Neural cell (in vitro differentiated cells): ENCODE measurements at regions not wholly inside any gene's neighbourhood (a gene's known extent, or its start where the extent isn't known, plus 50 kb on each side); places are given as distances from the start of the nearest gene placed in this dataset.

ENCODE experiments used
- EP300 ChIP-seq: fragments of 450-650 bp; conservative IDR thresholded peaks from 2 replicates; pipeline ENCODE4 v1.6.1; 2014; ENCODE audit warnings: antibody characterized with exemption, mild to moderate bottlenecking, moderate library complexity; ENCODE audit not compliant: poor library complexity, severe bottlenecking
- EZH2 ChIP-seq: fragments of 200-600, 300-800 bp; shearing (Covaris generic), sonication (generic); IDR thresholded peaks from 2 replicates; pipeline ENCODE4 v1.6.1; 2014; ENCODE audit warnings: antibody characterized with exemption, low read length, borderline replicate concordance, mild to moderate bottlenecking; ENCODE audit not compliant: insufficient read depth, poor library complexity, severe bottlenecking
- TF ChIP-seq, protein P1 (sequence below): fragments of 450-650 bp; IDR thresholded peaks from 2 replicates; pipeline ENCODE4 v1.5.1; 2014; ENCODE audit warnings: antibody characterized with exemption, mild to moderate bottlenecking, moderate library complexity; ENCODE audit not compliant: poor library complexity, severe bottlenecking
- TF ChIP-seq, protein P2 (sequence below): IDR thresholded peaks from 2 replicates; pipeline ENCODE4 v1.6.1; 2012; ENCODE audit warnings: borderline replicate concordance

DNA sequence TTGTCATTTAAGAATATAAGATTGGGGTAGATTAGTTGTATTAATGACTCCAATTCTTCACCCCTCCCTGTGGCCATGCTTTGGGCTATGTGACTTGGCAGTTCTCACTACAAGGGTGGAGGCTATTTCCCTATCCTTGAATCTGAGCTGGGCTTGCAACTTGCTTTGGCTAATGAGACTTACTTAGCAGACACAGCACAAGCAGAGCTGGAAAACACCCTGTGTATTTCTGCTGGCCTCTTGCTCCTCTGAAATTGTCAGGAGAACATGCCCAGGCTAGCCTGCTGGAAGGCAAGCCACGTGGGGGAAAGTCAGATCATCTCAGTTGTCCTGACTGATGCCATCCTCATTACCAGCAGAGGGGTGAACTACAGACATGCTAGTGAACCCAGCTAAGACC is 126.5 kb upstream of the HDGFL1 start:
- TF ChIP-seq, protein P1, sequence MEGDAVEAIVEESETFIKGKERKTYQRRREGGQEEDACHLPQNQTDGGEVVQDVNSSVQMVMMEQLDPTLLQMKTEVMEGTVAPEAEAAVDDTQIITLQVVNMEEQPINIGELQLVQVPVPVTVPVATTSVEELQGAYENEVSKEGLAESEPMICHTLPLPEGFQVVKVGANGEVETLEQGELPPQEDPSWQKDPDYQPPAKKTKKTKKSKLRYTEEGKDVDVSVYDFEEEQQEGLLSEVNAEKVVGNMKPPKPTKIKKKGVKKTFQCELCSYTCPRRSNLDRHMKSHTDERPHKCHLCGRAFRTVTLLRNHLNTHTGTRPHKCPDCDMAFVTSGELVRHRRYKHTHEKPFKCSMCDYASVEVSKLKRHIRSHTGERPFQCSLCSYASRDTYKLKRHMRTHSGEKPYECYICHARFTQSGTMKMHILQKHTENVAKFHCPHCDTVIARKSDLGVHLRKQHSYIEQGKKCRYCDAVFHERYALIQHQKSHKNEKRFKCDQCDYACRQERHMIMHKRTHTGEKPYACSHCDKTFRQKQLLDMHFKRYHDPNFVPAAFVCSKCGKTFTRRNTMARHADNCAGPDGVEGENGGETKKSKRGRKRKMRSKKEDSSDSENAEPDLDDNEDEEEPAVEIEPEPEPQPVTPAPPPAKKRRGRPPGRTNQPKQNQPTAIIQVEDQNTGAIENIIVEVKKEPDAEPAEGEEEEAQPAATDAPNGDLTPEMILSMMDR, result no peak
- no peak for TF ChIP-seq EP300
- TF ChIP-seq, protein P2, sequence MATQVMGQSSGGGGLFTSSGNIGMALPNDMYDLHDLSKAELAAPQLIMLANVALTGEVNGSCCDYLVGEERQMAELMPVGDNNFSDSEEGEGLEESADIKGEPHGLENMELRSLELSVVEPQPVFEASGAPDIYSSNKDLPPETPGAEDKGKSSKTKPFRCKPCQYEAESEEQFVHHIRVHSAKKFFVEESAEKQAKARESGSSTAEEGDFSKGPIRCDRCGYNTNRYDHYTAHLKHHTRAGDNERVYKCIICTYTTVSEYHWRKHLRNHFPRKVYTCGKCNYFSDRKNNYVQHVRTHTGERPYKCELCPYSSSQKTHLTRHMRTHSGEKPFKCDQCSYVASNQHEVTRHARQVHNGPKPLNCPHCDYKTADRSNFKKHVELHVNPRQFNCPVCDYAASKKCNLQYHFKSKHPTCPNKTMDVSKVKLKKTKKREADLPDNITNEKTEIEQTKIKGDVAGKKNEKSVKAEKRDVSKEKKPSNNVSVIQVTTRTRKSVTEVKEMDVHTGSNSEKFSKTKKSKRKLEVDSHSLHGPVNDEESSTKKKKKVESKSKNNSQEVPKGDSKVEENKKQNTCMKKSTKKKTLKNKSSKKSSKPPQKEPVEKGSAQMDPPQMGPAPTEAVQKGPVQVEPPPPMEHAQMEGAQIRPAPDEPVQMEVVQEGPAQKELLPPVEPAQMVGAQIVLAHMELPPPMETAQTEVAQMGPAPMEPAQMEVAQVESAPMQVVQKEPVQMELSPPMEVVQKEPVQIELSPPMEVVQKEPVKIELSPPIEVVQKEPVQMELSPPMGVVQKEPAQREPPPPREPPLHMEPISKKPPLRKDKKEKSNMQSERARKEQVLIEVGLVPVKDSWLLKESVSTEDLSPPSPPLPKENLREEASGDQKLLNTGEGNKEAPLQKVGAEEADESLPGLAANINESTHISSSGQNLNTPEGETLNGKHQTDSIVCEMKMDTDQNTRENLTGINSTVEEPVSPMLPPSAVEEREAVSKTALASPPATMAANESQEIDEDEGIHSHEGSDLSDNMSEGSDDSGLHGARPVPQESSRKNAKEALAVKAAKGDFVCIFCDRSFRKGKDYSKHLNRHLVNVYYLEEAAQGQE, result no peak
- no peak for TF ChIP-seq EZH2
